WTC11 (cell line): ENCODE measurements at regions not wholly inside any gene's neighbourhood (a gene's known extent, or its start where the extent isn't known, plus 50 kb on each side); places are given as distances from the start of the nearest gene placed in this dataset.

Experiments used
- ATAC-seq: fragments of 200-7000 bp; cut with Tn5 transposase; 2 replicates; pipeline ENCODE4 v1.10.0; 2021; ENCODE audit warnings: mild to moderate bottlenecking, moderate library complexity
- CTCF ChIA-PET: fragments of 300-600 bp; sonication (Branson Sonifier 250); formaldehyde crosslinking; loops from one replicate; lab custom pipeline; 2021; ENCODE audit warnings: antibody characterized with exemption; lab: Charles Lee
- POLR2A ChIA-PET: fragments of 350-600 bp; sonication (Branson Sonifier 250); formaldehyde crosslinking; loops from one replicate; lab custom pipeline; 2021; ENCODE audit warnings: antibody characterized with exemption; lab: Charles Lee
- DNase-seq: peaks from one replicate; pipeline ENCODE4 v3.0.0; 2021; ENCODE audit warnings: low spot score
- H3K27ac Mint-ChIP-seq: 2 replicates; pipeline ENCODE4 v1.8.0; 2021; ENCODE audit warnings: mixed read lengths
- H3K27me3 Mint-ChIP-seq: 2 replicates; pipeline ENCODE4 v1.8.0; 2021; ENCODE audit warnings: low read depth, mild to moderate bottlenecking, moderate library complexity, mixed read lengths
- H3K36me3 Mint-ChIP-seq: 2 replicates; pipeline ENCODE4 v1.8.0; 2021; ENCODE audit warnings: mixed read lengths
- H3K4me1 Mint-ChIP-seq: 2 replicates; pipeline ENCODE4 v1.8.0; 2022; ENCODE audit warnings: mixed read lengths
- H3K4me3 Mint-ChIP-seq: 2 replicates; pipeline ENCODE4 v1.8.0; 2021; ENCODE audit warnings: mild to moderate bottlenecking, moderate library complexity, mixed read lengths
- H3K9me3 Mint-ChIP-seq: 2 replicates; pipeline ENCODE4 v1.8.0; 2021; ENCODE audit warnings: mixed read lengths
- ARID4B ChIP-seq: sonication (generic); formaldehyde crosslinking; IDR thresholded peaks from 2 replicates; pipeline ENCODE4 v1.8.0; 2023; ENCODE audit warnings: missing genetic modification reagents, mild to moderate bottlenecking, borderline replicate concordance
- ATF1 ChIP-seq: sonication (generic); formaldehyde crosslinking; IDR thresholded peaks from 2 replicates; pipeline ENCODE4 v1.8.1; 2023; ENCODE audit warnings: mild to moderate bottlenecking, moderate library complexity, missing genetic modification reagents
- FOXP1 ChIP-seq: sonication (generic); formaldehyde crosslinking; IDR thresholded peaks from 2 replicates; pipeline ENCODE4 v1.8.0; 2022; ENCODE audit warnings: missing genetic modification reagents, mild to moderate bottlenecking, moderate library complexity, borderline replicate concordance
- GTF2I ChIP-seq: fragments of 250-450 bp; sonication (Bioruptor Pico); conservative IDR thresholded peaks from 2 replicates; pipeline ENCODE4 v1.4.0; 2021; ENCODE audit warnings: mild to moderate bottlenecking
- KAT7 ChIP-seq: sonication (generic); formaldehyde crosslinking; IDR thresholded peaks from 2 replicates; pipeline ENCODE4 v1.8.1; 2023; ENCODE audit warnings: missing genetic modification reagents, mild to moderate bottlenecking, borderline replicate concordance
- PREB ChIP-seq: sonication (generic); formaldehyde crosslinking; IDR thresholded peaks from 2 replicates; pipeline ENCODE4 v1.8.1; 2022; ENCODE audit warnings: mild to moderate bottlenecking, missing genetic modification reagents, moderate library complexity, borderline replicate concordance
- SMAD4 ChIP-seq: sonication (generic); formaldehyde crosslinking; IDR thresholded peaks from 2 replicates; pipeline ENCODE4 v1.8.0; 2022; ENCODE audit warnings: mild to moderate bottlenecking, missing genetic modification reagents
- SOX15 ChIP-seq: fragments of 250-450 bp; sonication (Bioruptor Pico); IDR thresholded peaks from 2 replicates; pipeline ENCODE4 v1.9.0; 2021; ENCODE audit warnings: mild to moderate bottlenecking
- TCF7 ChIP-seq: sonication (generic); formaldehyde crosslinking; IDR thresholded peaks from 2 replicates; pipeline ENCODE4 v1.8.0; 2022; ENCODE audit warnings: mild to moderate bottlenecking, low read depth, missing genetic modification reagents, moderate library complexity
- ZNF219 ChIP-seq: sonication (generic); formaldehyde crosslinking; IDR thresholded peaks from 2 replicates; pipeline ENCODE4 v1.8.0; 2023; ENCODE audit warnings: missing genetic modification reagents, mild to moderate bottlenecking, borderline replicate concordance
- ZNF263 ChIP-seq: sonication (generic); formaldehyde crosslinking; IDR thresholded peaks from 2 replicates; pipeline ENCODE4 v1.8.1; 2022; ENCODE audit warnings: low read depth, mild to moderate bottlenecking, moderate library complexity, missing genetic modification reagents
- ZNF317 ChIP-seq: sonication (generic); formaldehyde crosslinking; IDR thresholded peaks from 2 replicates; pipeline ENCODE4 v1.8.1; 2023; ENCODE audit warnings: low read depth, mild to moderate bottlenecking, moderate library complexity, missing genetic modification reagents, borderline replicate concordance
- ZNF396 ChIP-seq: fragments of 250-450 bp; sonication (Bioruptor Pico); IDR thresholded peaks from 2 replicates; pipeline ENCODE4 v1.8.0; 2021; ENCODE audit warnings: mild to moderate bottlenecking, moderate library complexity, borderline replicate concordance
- ZNF532 ChIP-seq: fragments of 250-450 bp; sonication (Bioruptor Pico); IDR thresholded peaks from 2 replicates; pipeline ENCODE4 v1.9.0; 2021; ENCODE audit warnings: mild to moderate bottlenecking, borderline replicate concordance
- TF ChIP-seq, protein P1 (sequence below): sonication (generic); formaldehyde crosslinking; IDR thresholded peaks from 2 replicates; pipeline ENCODE4 v1.8.0; 2023; ENCODE audit warnings: missing genetic modification reagents
- TF ChIP-seq, protein P2 (sequence below): fragments of 250-450 bp; sonication (Bioruptor Pico); conservative IDR thresholded peaks from 2 replicates; pipeline ENCODE4 v1.9.0; 2021; ENCODE audit warnings: mild to moderate bottlenecking

DNA sequence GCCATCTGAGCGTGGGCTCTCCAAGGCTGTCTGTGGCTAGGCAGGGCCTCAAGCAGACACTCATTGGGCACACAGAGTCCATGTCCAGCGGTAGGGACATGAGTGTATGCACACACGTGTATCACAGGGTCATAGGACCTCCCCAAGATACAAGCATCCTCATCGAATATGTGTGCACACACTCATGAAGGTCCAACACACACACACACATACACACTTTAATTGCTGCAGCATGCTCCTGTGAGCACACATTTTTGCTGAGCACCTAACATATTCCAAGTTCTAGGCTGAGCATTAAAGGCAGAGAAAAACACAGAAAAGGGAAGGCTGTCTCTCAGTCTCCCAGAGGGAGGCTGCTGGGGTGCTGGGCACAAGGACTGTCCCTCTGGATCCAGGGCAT lies 59.3 kb upstream of the TBX3 start (continued):
- no peak for TF ChIP-seq ZNF532
- TF ChIP-seq FOXP1 (CRISPR knock-in tag), result no peak
- TF ChIP-seq GTF2I (CRISPR knock-in tag), result no peak
- no peak for TF ChIP-seq TCF7 (CRISPR knock-in tag)
- TF ChIP-seq, protein P1, sequence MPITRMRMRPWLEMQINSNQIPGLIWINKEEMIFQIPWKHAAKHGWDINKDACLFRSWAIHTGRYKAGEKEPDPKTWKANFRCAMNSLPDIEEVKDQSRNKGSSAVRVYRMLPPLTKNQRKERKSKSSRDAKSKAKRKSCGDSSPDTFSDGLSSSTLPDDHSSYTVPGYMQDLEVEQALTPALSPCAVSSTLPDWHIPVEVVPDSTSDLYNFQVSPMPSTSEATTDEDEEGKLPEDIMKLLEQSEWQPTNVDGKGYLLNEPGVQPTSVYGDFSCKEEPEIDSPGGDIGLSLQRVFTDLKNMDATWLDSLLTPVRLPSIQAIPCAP (CRISPR knock-in tag), result no peak
- no peak for TF ChIP-seq ZNF263 (CRISPR knock-in tag)
- TF ChIP-seq ARID4B, result no peak
- TF ChIP-seq ZNF396 (CRISPR knock-in tag), result no peak
- TF ChIP-seq, protein P2, sequence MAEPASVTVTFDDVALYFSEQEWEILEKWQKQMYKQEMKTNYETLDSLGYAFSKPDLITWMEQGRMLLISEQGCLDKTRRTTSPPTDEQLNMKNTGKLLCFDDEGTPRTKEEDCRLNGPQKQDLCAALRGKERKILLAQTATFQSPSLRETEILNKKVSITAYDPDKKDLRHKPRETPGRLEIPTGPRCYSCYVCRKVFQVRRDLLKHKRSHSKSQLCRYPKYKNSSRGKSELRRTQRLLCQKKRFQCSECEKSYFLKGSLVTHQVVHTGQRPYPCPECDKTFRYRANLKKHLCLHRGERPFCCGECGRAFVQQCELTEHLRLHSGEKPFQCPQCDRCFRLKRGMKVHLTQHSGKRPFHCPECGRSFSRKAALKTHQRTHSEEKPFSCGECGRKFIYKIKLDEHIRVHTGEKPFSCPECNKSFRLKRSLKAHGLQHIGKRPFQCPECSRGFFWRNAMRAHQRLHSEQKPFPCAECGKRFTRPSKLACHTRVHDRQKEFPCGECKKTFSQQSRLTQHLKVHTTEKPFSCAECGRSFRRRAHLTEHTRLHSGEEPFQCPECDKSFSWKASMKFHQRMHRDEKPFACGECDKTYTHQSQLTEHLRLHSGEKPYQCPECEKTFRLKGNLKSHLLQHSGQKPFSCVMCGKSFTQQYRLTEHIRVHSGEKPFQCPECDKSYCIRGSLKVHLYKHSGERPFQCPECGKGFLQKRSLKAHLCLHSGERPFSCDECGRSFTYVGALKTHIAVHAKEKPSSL (CRISPR knock-in tag), result no peak
- TF ChIP-seq SMAD4 (CRISPR knock-in tag), result no peak
- no peak for TF ChIP-seq ZNF317 (CRISPR knock-in tag)
- TF ChIP-seq ATF1 (CRISPR knock-in tag), result no peak

- peaks cover 11% of the 10 kb centered on the region for H3K27me3 Mint-ChIP-seq
- TF ChIP-seq SOX15 (CRISPR knock-in tag) (no peak), PREB (CRISPR knock-in tag) (no peak), SMAD4 (CRISPR knock-in tag) (no peak), KAT7 (no peak), FOXP1 (CRISPR knock-in tag) (no peak), ZNF219 (CRISPR knock-in tag) (no peak)
- TF ChIP-seq, protein P1 (CRISPR knock-in tag), result no peak
- ATAC-seq, result no peak
- H3K4me1 Mint-ChIP-seq, result peaks cover 14% of the 10 kb centered on the region
- ChIA-PET CTCF (no interaction called here), POLR2A (no interaction called here)
- DNase-seq, result no peak
- no peaks in the 10 kb centered on the region for H3K36me3 Mint-ChIP-seq
- H3K27ac Mint-ChIP-seq, result no peak overlapping the region
- H3K4me3 Mint-ChIP-seq, result no peak overlapping the region
- no peaks in the 10 kb centered on the region for H3K9me3 Mint-ChIP-seq
Observed at GRCh38 chr12:114742363-114742762, 58.4 kb upstream of the TBX3 start.
